IMR-90 (cell line): ENCODE measurements at regions not wholly inside any gene's neighbourhood (a gene's known extent, or its start where the extent isn't known, plus 50 kb on each side); places are given as distances from the start of the nearest gene placed in this dataset.
A peak's percentile ranks its signal among the peaks of the same experiment; 100 is the strongest.

Source experiments
- ATAC-seq: fragments of 200-7000 bp; cut with Tn5 transposase; 2 replicates; pipeline ENCODE4 v1.9.1; 2020; ENCODE audit warnings: low read depth, mild to moderate bottlenecking, moderate library complexity
- BruUV-seq: library from RNA; stranded (reverse); fragments of 400-500 nt; replicated peaks from 2 replicates; lab custom pipeline; 2021; lab: Mats Ljungman, UMichigan
- CTCF ChIA-PET: fragments of 300-600 bp; formaldehyde crosslinking; extraction: SDS; loops from one replicate; lab custom pipeline; 2021; ENCODE audit warnings: antibody characterized with exemption; lab: Yijun Ruan, JAX
- POLR2A ChIA-PET: fragments of 300-600 bp; sonication (Branson Sonifier 250); formaldehyde crosslinking; loops from one replicate; lab custom pipeline; 2022; ENCODE audit warnings: antibody characterized with exemption; ENCODE audit not compliant: unreplicated experiment; lab: Charles Lee
- DNase-seq: peaks from one replicate; pipeline ENCODE4 v3.0.0; 2013
- H2AFZ ChIP-seq: replicated peaks from 2 replicates; pipeline ENCODE3; 2013; ENCODE audit warnings: low read length, mild to moderate bottlenecking; ENCODE audit not compliant: poor library complexity
- H2AK5ac ChIP-seq: 2 replicates; pipeline ENCODE4 v1.6.1; 2013; ENCODE audit warnings: low read depth, low read length, inconsistent platforms
- H2AK9ac ChIP-seq: replicated peaks from 2 replicates; pipeline ENCODE3; 2013; ENCODE audit warnings: mild to moderate bottlenecking, low read depth, low read length, moderate library complexity; ENCODE audit not compliant: poor library complexity
- H2BK120ac ChIP-seq: 2 replicates; pipeline ENCODE4 v1.6.1; 2013; ENCODE audit warnings: low read depth, low read length, inconsistent platforms
- H2BK15ac ChIP-seq: 3 replicates; pipeline ENCODE4 v1.6.1; 2013; ENCODE audit warnings: low read depth, low read length, inconsistent platforms
- H2BK20ac ChIP-seq: 2 replicates; pipeline ENCODE4 v1.6.1; 2013; ENCODE audit warnings: low read depth, mild to moderate bottlenecking, inconsistent platforms, low read length, moderate library complexity
- H2BK5ac ChIP-seq: 2 replicates; pipeline ENCODE4 v1.6.1; 2013; ENCODE audit warnings: mild to moderate bottlenecking, low read depth, low read length, inconsistent platforms; ENCODE audit not compliant: poor library complexity, severe bottlenecking
- H3K14ac ChIP-seq: replicated peaks from 2 replicates; pipeline ENCODE4 v1.6.1; 2013; ENCODE audit warnings: low read depth, low read length, inconsistent platforms
- H3K18ac ChIP-seq: 2 replicates; pipeline ENCODE4 v1.6.1; 2013; ENCODE audit warnings: low read depth, low read length, control low read depth
- H3K23ac ChIP-seq: 2 replicates; pipeline ENCODE4 v1.6.1; 2013; ENCODE audit warnings: low read depth, low read length, inconsistent platforms
- H3K27ac ChIP-seq: 2 replicates; pipeline ENCODE4 v1.5.1; 2013; ENCODE audit warnings: mild to moderate bottlenecking, control low read depth, low read length; ENCODE audit not compliant: insufficient read depth
- H3K27me3 ChIP-seq: 2 replicates; pipeline ENCODE4 v1.6.1; 2013; ENCODE audit warnings: low read length; ENCODE audit not compliant: control insufficient read depth, insufficient read depth
- H3K36me3 ChIP-seq: 2 replicates; pipeline ENCODE4 v1.6.1; 2013; ENCODE audit warnings: low read length, mixed read lengths; ENCODE audit not compliant: control insufficient read depth, insufficient read depth
- H3K4ac ChIP-seq: 2 replicates; pipeline ENCODE4 v1.6.1; 2013; ENCODE audit warnings: low read depth, low read length, inconsistent platforms
- H3K4me1 ChIP-seq: 2 replicates; pipeline ENCODE4 v1.6.1; 2013; ENCODE audit warnings: low read length, mixed read lengths; ENCODE audit not compliant: control insufficient read depth, insufficient read depth
- H3K4me2 ChIP-seq: 2 replicates; pipeline ENCODE4 v1.6.1; 2013; ENCODE audit warnings: low read depth, mild to moderate bottlenecking, control low read depth, low read length, moderate library complexity
- H3K4me3 ChIP-seq: 2 replicates; pipeline ENCODE4 v1.5.1; 2013; ENCODE audit warnings: low read depth, mild to moderate bottlenecking, control low read depth, low read length, moderate library complexity; ENCODE audit not compliant: insufficient read depth
- H3K56ac ChIP-seq: 2 replicates; pipeline ENCODE4 v1.6.1; 2013; ENCODE audit warnings: low read length, inconsistent platforms; ENCODE audit not compliant: insufficient read depth; ENCODE audit errors: extremely low read depth
- H3K79me1 ChIP-seq, 2 experiments: 2 replicates each; pipeline ENCODE4 v1.6.1; 2013; ENCODE audit warnings: low read length in 2 of 2, inconsistent platforms in 1 of 2, low read depth in 1 of 2
- H3K9ac ChIP-seq: 2 replicates; pipeline ENCODE4 v1.6.1; 2013; ENCODE audit warnings: low read depth, low read length, control low read depth
- H3K9me1 ChIP-seq: 2 replicates; pipeline ENCODE4 v1.6.1; 2013; ENCODE audit warnings: low read length, inconsistent platforms; ENCODE audit not compliant: insufficient read depth
- H3K9me3 ChIP-seq: 2 replicates; pipeline ENCODE4 v1.6.1; 2013; ENCODE audit warnings: low read length; ENCODE audit not compliant: control insufficient read depth, insufficient read depth
- H4K20me1 ChIP-seq: 2 replicates; pipeline ENCODE4 v1.6.1; 2013; ENCODE audit warnings: low read length, inconsistent platforms; ENCODE audit not compliant: insufficient read depth
- H4K5ac ChIP-seq: 2 replicates; pipeline ENCODE4 v1.6.1; 2013; ENCODE audit warnings: mild to moderate bottlenecking, low read depth, low read length, control low read depth
- H4K8ac ChIP-seq, 2 experiments: 2 replicates each; pipeline ENCODE4 v1.6.1; 2013; ENCODE audit warnings: low read depth in 2 of 2, low read length in 2 of 2, control low read depth in 1 of 2, inconsistent platforms in 1 of 2
- H4K91ac ChIP-seq: 2 replicates; pipeline ENCODE4 v1.6.1; 2013; ENCODE audit warnings: low read depth, low read length, inconsistent platforms; ENCODE audit not compliant: insufficient read depth
- BHLHE40 ChIP-seq: fragments of 150-350 bp; IDR thresholded peaks from 2 replicates; pipeline ENCODE4 v1.6.1; 2016; ENCODE audit warnings: mild to moderate bottlenecking, low read depth, low read length
- CEBPB ChIP-seq: IDR thresholded peaks from 2 replicates; pipeline ENCODE4 v1.6.1; 2012; ENCODE audit warnings: low read depth, low read length, improper control_type of control experiment
- CHD1 ChIP-seq: IDR thresholded peaks from 2 replicates; pipeline ENCODE4 v1.6.1; 2012; ENCODE audit warnings: low read depth, low read length, improper control_type of control experiment
- CTCF ChIP-seq: conservative IDR thresholded peaks from 2 replicates; pipeline ENCODE4 v1.5.1; 2012; ENCODE audit warnings: mild to moderate bottlenecking, low read depth, low read length, improper control_type of control experiment
- FOS ChIP-seq: fragments of 150-350 bp; IDR thresholded peaks from 2 replicates; pipeline ENCODE4 v1.6.1; 2016; ENCODE audit warnings: low read depth, low read length
- MAFK ChIP-seq: IDR thresholded peaks from 2 replicates; pipeline ENCODE4 v1.6.1; 2012; ENCODE audit warnings: low read depth, low read length, improper control_type of control experiment
- MXI1 ChIP-seq: IDR thresholded peaks from 2 replicates; pipeline ENCODE4 v1.6.1; 2012; ENCODE audit warnings: low read depth, mild to moderate bottlenecking, low read length, moderate library complexity, borderline replicate concordance
- NFE2L2 ChIP-seq: fragments of 150-350 bp; IDR thresholded peaks from 2 replicates; pipeline ENCODE4 v1.6.1; 2016; ENCODE audit warnings: low read depth, mild to moderate bottlenecking, low read length
- POLR2A ChIP-seq: IDR thresholded peaks from 2 replicates; pipeline ENCODE4 v1.6.1; 2012; ENCODE audit warnings: mild to moderate bottlenecking, low read depth, low read length
- RAD21 ChIP-seq: IDR thresholded peaks from 2 replicates; pipeline ENCODE4 v1.6.1; 2012; ENCODE audit warnings: low read length, improper control_type of control experiment
- RCOR1 ChIP-seq: IDR thresholded peaks from 2 replicates; pipeline ENCODE4 v1.6.1; 2012; ENCODE audit warnings: mild to moderate bottlenecking, low read length, improper control_type of control experiment; ENCODE audit not compliant: insufficient replicate concordance
- RFX5 ChIP-seq: IDR thresholded peaks from 2 replicates; pipeline ENCODE4 v1.8.0; 2012; ENCODE audit warnings: low read depth, mild to moderate bottlenecking, low read length, moderate library complexity
- SMC3 ChIP-seq: fragments of 150-350 bp; IDR thresholded peaks from 2 replicates; pipeline ENCODE4 v1.6.1; 2016; ENCODE audit warnings: low read depth, mild to moderate bottlenecking, antibody characterized with exemption, low read length, moderate library complexity
- USF2 ChIP-seq: fragments of 150-350 bp; IDR thresholded peaks from 2 replicates; pipeline ENCODE4 v1.6.1; 2017; ENCODE audit warnings: mild to moderate bottlenecking, antibody characterized with exemption, low read length, low read depth
- WGBS, 2 experiments: methylation state at CpG; one replicate each; pipeline versions ENCODE4 v1.1.5 to v1.1.7; 2013; ENCODE audit warnings: missing lambda C conversion rate in 2 of 2; ENCODE audit not compliant: insufficient read length in 1 of 2; ENCODE audit errors: extremely low coverage in 2 of 2; 5-methylcytosine and 5-hydroxymethylcytosine counted together
- dilution Hi-C: fragments of 300-500 bp; cut with HindIII; formaldehyde crosslinking; loops from one replicate; pipeline ENCODE4 v1.14.3; 2018; ENCODE audit warnings: low sequenced_read_pairs; ENCODE audit not compliant: unreplicated experiment
- in situ Hi-C: fragments of 300-500 bp; cut with MboI; formaldehyde crosslinking; loops from 3 replicates; pipeline ENCODE4 v1.14.3; 2019; ENCODE audit warnings: low sequenced_read_pairs, inconsistent platforms, mixed read lengths
- intact Hi-C: fragments of 100-400 bp; cut with micrococcal nuclease; formaldehyde crosslinking; loops from 2 replicates; pipeline ENCODE4 v1.10.0; 2022
- TF ChIP-seq, protein P1 (sequence below): fragments of 150-350 bp; IDR thresholded peaks from 2 replicates; pipeline ENCODE4 v1.6.1; 2016; ENCODE audit warnings: low read depth, mild to moderate bottlenecking, low read length, moderate library complexity, borderline replicate concordance

DNA sequence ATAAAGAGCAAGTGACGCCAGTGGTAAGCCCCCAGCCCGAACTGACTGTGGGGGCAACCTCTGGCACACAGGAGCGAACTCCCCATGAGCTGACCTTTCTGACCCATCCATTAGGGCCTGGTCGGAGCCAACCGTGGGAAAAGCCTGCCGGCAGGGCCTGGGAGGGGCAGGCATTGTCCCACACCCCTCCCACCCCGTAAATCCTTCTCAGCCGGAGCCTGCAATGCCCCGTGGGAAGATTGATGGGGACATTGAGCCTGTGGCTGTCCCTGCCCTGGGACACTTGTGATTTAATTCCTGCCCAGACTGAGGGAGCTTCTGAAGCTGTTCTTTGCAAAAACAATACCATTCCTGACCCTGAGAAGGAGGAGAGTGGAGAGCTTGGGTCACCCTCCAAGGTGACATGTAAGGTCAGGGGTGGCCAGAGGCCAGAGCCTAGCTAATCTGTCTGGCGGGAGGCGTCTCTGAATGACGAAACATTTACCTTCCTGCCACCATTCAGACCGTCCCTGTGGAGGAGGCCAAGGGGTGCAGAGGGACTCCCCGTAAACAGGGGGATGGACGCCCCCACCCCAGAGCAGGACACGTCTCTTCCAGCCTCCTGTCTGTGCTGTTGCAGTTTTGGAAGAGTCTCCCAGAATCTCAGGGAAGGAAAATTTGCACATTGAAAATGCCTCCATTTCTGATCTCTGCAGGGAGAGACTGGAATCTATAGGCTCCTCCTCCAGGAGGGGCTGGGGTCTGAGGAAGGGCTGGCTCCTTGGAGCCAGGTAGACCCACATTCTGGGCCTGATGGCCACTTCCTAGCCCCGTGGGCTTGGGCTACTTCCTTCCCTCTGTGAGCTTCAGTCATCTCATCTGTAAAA, 51.2 kb upstream of the HS6ST1 start:
- H3K27ac ChIP-seq, result no peak overlapping the region
- H3K9me1 ChIP-seq, result peaks cover 11% of the 10 kb centered on the region
- H2BK120ac ChIP-seq, result peak overlapping the region; percentile 62
- peak overlapping the region; percentile 13; the same call in 1 of the 2 replicates for H4K5ac ChIP-seq
- H3K4me2 ChIP-seq, result no peak overlapping the region
- H3K4me3 ChIP-seq, result no peak overlapping the region
- ATAC-seq, result no peak
- H2BK5ac ChIP-seq, result no peak overlapping the region
- no TSS peak for BruUV-seq
- no peak overlapping the region for H3K9ac ChIP-seq
- no peak overlapping the region; the same call in 1 of the 2 replicates for H3K18ac ChIP-seq
- peak overlapping the region; percentile 10 for H2AK5ac ChIP-seq
- WGBS, 2 experiments, result 20% methylated on average over 1 of the region's 17 CpGs; no CpG with 5 or more reads in 1 of the 2 experiments
- peaks cover 0 to 6% of the 10 kb centered on the region in 2 experiments; a peak in 1 of 4 replicates for H3K79me1 ChIP-seq
- H3K14ac ChIP-seq, result no peak overlapping the region
- peak overlapping the region; percentile 83 for H2AK9ac ChIP-seq
- in situ Hi-C loops, result no loop called here
- ChIA-PET CTCF (no interaction called here), POLR2A (no interaction called here)
- peak overlapping the region in 1 of 2 experiments; percentile 1; a peak in 1 of 4 replicates for H4K8ac ChIP-seq
- H3K4ac ChIP-seq, result peak overlapping the region; percentile 60; the same call in 1 of the 2 replicates
- DNase-seq, result no peak
- H4K20me1 ChIP-seq, result no peaks in the 10 kb centered on the region
- no peak overlapping the region for H3K56ac ChIP-seq
- H3K27me3 ChIP-seq, result no peaks in the 10 kb centered on the region
- no peak overlapping the region; the same call in 2 of the 3 replicates for H2BK15ac ChIP-seq
- H4K91ac ChIP-seq, result peak overlapping the region; percentile 32; the same call in 1 of the 2 replicates
- dilution Hi-C loops, result no loop called here
- no peak overlapping the region for H3K23ac ChIP-seq
- H2BK20ac ChIP-seq, result peak overlapping the region; percentile 43
- H3K9me3 ChIP-seq, result no peaks in the 10 kb centered on the region
- H3K36me3 ChIP-seq, result no peaks in the 10 kb centered on the region
- peak overlapping the region; percentile 13 for H2AFZ ChIP-seq
- peaks cover 16% of the 10 kb centered on the region for H3K4me1 ChIP-seq
- intact Hi-C loops, result no loop called here
- TF ChIP-seq CTCF, result no peak
- TF ChIP-seq RAD21, result no peak
- no peak for TF ChIP-seq USF2
- no peak for TF ChIP-seq RFX5
- no peak for TF ChIP-seq SMC3
- TF ChIP-seq BHLHE40, result no peak
- no peak for TF ChIP-seq FOS
- TF ChIP-seq MXI1, result no peak
- TF ChIP-seq RCOR1, result no peak
- TF ChIP-seq, protein P1, sequence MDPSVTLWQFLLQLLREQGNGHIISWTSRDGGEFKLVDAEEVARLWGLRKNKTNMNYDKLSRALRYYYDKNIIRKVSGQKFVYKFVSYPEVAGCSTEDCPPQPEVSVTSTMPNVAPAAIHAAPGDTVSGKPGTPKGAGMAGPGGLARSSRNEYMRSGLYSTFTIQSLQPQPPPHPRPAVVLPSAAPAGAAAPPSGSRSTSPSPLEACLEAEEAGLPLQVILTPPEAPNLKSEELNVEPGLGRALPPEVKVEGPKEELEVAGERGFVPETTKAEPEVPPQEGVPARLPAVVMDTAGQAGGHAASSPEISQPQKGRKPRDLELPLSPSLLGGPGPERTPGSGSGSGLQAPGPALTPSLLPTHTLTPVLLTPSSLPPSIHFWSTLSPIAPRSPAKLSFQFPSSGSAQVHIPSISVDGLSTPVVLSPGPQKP, result no peak
- no peak for TF ChIP-seq MAFK
- no peak for TF ChIP-seq NFE2L2
- no peak for TF ChIP-seq CHD1
- no peak for TF ChIP-seq POLR2A
- no peak for TF ChIP-seq CEBPB
